MV-4-11 (cell line): ENCODE measurements at regions not wholly inside any gene's neighbourhood (a gene's known extent, or its start where the extent isn't known, plus 50 kb on each side); places are given as distances from the start of the nearest gene placed in this dataset.

ENCODE experiments used
- DNase-seq: peaks from one replicate; lab custom pipeline; 2025; lab: John Stamatoyannopoulos, UW

DNA sequence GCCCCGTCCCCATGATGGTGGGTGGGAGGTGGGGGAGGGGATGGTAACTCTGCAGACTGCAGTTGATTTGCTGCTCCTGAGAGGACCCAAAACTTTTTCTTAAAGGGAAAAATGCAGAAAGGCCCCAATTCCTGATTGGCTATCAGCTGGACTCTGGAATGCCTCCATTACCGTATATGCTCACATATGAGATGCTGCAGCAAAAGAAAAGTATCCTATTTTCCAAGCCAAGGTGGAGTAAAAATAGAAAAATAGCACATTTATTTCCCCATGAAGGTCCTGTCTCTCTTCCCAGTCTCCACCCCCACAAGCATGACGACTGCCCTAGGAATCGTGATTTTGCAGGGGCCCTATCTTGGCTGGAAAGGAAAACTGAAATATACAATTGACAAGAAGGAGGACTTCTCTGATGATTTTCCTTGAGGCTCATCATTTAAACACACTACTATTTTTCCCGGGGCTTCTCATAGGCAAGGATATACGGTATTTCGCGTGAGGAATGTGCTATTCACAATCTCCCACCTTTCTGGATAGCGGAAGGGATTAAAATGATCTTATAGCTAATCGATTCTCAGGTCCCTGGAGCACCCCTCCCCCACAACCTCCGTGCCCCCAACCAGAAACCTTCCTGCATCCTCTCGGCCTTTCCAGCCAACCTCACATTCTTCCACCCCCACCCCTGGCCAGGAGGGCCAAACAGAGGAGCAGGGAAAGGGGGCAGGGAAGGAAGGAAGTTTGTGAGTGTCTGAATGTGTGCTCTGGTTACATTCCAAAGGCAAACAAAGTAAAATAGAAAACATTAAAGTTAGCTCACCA, 138.9 kb upstream of the CCND2 start:
- no peak for DNase-seq

DNA sequence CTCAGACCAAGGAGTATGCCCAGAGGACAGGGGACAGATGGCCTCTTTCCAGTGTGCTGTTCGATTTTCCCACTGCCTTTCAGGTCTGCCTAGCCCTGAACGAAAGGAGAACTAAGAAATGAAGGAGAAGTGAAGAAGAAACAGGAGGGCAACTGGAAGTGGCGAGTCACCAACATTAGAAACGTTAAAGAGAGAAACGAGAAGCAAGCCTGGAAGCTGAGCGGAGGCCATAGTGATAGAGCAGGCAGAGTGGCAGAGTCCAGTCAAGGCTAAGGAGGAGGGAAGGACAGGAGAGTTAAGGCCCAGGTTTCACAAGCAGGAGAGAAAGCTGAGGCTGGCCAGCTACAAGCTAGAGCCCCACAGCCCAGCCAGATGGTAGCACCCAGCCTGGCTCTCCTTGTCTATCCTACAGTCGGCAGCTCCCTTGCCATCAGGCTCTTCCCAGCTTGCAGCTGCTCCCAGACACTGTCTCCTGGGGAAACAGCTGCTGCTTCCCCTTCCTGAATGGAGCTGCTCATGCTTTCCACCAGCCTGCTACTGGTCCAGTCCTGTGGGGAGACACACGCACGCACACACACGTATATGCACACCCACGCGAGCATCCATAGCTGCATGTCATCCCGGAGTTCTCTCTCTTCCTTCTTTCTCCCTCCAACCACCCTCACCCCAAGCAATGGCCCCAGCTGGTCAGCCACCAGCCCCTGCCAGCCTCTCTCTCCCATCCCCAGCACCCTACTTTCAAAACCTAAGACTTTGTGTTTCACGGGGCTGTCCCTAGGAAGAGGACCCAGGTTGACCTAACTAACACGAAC, 139.7 kb upstream of the CCND2 start:
- DNase-seq, result peak; percentile 79

DNA sequence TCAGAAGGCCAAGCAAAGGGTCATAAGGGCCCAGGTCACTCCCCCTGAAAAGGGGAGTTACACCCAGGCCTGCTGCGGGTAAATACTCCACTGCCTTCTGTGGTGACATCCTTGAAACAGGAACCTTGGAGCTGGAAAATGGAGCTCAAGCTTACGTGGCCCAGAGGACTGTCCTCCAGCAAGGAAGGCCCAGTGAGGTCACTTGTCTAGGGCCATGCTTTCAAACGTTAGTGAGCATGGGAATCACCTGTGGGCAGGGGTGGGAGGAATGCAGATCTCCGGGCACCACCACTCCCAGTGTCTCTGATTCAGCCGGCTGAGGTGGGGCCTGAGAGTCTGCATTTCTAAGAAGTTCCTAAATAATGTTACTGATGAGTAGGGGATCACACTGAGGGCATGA, 140.5 kb upstream of the CCND2 start:
- peak; percentile 65 for DNase-seq

DNA sequence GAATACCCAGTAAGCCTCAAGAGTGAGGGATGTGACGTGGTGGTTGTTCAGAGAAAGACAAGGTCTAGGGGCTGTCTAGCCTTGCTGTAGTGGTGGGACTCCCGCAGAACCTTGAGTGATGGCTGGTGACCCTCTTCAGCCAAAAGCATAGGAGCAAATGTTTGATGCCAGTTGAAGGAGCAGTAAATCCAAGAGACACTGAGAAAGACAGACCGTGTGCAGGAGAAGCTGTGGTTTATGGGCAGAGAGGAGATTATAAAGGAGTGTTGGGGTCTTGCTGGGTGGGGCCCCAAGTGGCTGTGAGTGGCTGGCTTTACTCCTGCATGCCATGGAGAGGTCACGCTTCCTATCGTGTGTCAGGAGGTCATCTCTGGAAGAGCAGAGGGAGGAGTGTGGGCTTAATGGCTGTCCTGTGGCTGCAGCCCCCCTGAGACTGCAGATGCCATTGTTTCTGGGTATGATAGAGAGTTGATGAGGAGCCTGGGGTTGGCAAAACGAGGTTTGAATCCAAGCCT, 152.0 kb upstream of the CCND2 start:
- DNase-seq, result no peak

DNA sequence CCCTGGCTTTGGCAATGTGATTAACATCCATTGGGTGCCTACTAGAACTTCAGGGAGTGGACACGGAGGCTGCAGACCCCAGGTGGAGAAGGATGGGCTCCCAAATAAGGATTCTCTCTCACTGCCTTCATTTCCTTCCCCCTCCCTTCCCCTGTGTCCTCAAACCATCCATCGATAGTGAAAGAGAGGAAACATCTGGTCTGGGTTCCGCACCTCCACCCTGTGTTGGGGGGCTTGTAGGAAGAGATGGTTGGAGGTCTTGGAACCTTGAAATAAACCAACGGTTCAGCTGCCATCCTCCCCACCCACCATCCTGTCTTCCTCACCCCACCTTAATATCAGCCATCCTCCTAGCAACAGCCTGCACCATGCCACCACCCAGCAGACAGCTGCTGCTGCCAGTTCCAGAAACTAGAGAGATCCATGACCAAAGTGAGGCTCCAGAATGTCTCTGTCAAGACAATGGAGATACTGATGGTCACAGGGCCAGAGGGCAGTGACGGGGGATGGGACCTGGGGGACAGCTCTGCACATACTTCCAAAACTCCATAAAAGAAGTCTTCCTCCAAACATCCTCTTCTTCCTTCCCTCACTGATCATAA, 153.1 kb upstream of the CCND2 start:
- DNase-seq, result no peak

GRCh38 chr12:4119157-4119761, 154.3 kb upstream of the CCND2 start:
- DNase-seq, result no peak

DNA sequence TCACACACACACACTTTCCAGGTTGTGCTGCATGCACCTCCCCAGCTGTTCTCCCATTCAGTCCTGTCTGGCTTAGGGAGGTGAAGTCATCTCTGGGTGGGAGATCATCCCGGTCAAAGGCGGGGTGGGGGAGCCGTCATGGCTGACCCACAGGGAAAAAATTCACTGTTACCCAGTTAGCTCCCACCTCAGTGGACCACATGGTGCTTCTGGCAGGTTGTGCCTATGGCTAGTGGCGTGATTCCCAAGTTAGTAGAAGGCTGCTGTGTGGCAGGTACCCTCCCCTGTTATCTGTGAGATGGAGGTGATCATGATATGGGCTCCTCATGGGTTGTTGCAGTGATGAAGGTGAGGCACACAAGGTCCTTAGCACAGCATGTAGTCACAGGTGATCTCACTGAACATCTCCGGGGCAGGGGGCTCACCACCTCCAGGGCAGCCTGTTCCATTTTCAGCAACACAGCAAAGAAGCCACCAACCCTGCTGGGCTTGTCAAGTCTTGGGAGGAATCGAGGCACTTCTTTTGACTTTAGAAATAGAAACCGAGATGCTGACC, 154.9 kb upstream of the CCND2 start:
- DNase-seq, result no peak

GRCh38 chr12:4118017-4118510, 155.5 kb upstream of the CCND2 start:
- peak; percentile 98 for DNase-seq

- DNase-seq, result peak; percentile 86
These were observed 156.1 kb upstream of the CCND2 start for GRCh38 chr12:4117386-4118016.

- DNase-seq, result peak; percentile 51
These were observed 157.1 kb upstream of the CCND2 start for GRCh38 chr12:4116251-4117111.

DNA sequence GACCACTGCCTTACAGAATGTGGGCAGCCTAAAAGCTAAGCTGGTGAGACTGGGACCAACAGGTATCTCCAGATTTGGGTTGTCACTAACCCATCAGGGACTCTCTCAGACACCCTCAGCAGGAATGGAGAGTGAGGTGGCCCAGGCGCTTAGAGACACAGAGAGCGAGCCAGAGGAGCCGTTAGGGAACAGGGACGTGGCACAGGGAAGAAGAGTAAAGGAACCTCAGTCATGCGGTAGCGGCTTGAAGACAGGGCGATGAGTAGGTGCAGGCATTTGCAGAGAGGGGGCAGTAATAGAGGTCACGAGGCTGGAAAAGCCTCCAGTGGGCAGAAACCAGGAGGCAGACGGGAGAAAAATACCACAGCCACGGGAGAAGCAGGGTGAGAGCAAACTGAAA, 158.0 kb upstream of the CCND2 start:
- DNase-seq, result no peak

- no peak for DNase-seq
These were observed 158.6 kb upstream of the CCND2 start for GRCh38 chr12:4114986-4115385.

GRCh38 chr12:4112734-4113325, 160.7 kb upstream of the CCND2 start:
- no peak for DNase-seq

DNA sequence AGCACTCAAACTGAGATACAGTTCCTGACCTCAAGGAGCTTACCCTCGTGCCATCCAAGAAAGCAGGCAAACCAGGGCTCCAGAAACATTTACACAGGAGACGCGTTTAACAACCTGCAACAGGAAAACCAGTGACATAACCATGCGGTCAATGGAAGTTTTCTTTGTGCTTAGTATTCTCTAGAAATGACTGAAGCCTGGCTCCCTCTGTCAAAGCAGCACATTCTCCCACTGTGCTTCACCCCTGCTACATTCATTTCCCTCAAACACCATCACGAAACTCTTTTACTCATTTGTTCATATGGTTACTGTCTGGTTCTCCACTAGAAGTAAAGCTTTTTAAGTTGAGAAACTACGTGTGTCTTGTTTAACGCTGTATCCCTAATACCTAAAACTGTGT, 161.3 kb upstream of the CCND2 start:
- DNase-seq, result no peak

GRCh38 chr12:4111010-4111409, 162.6 kb upstream of the CCND2 start:
- no peak for DNase-seq

DNA sequence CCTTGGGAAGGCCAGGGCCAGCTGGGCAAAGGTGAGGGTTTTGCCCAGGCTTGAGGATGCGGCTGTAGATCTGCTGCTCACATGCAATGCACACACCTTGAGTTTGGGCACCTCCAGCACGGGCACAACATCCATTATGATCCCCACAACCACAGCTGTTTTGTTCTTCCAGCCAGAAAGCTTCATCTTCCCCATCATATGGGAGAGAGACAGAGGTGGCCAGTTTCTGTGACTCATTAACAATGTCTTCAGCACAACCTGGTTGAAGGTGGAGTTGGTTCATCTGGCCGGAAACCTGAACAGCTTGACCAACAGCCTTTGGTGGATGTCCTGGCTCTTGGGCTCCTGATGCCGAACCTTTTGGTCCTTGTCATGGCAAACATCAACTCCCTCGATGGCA, 163.7 kb upstream of the CCND2 start:
- no peak for DNase-seq

DNA sequence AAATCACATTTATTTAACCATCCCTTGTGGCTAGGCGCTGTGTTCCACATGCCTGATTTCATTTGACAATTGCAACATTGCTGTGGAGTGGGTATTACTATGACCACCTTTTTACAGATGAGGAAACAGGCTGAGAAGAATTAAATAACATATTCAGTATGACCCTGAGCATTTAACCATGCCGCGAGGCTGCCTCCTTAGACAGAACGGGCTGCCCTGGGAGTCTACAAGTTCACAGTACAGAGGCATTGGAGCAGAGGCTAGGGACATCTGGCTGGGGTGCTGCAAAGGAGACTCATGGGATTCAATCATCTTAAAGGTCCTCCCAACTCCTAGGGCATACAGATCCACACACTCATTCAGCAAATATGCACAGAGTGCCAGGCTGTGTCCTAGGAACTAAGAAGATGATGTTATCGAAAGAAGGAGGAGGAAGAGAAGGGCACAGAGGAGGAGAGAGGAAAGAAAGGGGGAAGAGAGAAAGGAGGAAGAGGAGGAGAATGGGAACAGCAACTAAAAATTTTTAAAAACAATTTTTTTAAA, 164.7 kb upstream of the CCND2 start:
- DNase-seq, result no peak

DNA sequence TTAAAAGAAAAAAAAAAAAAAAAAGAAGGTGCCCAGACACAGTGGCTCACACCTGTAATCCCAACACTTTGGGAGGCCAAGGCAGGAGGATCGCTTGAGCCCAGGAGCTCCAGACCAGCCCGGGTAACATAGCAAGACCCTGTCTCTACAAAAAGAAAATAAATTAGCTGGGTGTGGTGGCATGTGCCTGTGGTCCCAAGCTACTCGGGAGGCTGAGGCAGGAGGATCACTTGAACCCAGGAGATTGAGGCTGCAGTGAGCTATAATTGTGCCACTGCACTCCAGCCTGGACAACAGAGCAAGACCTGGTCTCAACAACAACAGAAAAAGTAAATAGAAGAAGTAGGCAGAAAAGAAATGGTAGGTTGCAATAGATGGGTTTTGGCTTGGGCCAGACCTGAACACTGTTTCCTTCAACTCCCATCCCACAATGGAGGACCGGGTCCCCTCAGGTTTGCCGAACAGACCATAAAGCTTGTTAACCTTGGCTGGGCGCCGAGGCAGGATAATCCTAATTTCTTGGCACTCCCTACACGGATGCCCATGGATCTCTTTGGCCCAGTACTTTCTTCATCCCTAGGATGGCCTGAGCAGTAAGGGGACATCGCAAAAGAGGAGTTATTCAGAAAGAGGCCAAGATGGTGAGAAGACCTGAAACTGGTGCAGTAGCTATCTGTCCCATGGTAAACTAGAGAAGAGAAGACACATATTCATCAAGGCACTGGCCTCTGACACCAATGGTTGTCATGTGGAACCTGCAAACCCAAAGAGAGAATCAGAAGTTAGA, 165.5 kb upstream of the CCND2 start:
- DNase-seq, result no peak

DNA sequence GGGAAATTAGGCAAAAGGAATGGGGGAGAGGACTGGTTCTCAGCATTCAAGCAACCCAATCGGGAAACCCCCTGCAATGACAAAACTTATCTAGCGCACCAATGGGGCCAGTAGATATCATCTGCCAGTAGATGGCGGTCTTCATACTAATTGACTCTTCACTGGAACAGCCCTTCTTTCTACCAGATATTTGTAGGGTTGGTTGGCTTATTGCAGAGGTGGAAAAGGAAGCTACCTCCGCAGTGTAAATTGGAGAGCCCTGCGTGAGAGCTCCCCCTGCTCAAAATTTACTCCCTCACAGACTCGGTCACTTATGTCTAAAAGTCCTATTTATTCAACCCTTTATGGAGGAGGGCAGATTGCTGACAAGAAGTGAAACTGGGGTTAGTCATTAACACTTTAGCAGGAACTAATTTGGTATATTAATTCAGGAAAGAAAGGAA, 166.1 kb upstream of the CCND2 start:
- DNase-seq, result peak; percentile 76
